ENCODE measurements at regions not wholly inside any gene's neighbourhood (a gene's known extent, or its start where the extent isn't known, plus 50 kb on each side); places are given as distances from the start of the nearest gene placed in this dataset.

GRCh38 chr1:208298593-208299269 lies 54.5 kb upstream of the PLXNA2 start:
- DNase-seq (ENCODE audit: low spot score) = no peak

- DNase-seq (ENCODE audit: low spot score) = no peak
These were observed 56.0 kb upstream of the PLXNA2 start for GRCh38 chr1:208300084-208300770.

GRCh38 chr1:208302699-208303238 lies 58.6 kb upstream of the PLXNA2 start:
- no peak for DNase-seq (ENCODE audit: low spot score)

- no peak for DNase-seq (ENCODE audit: low spot score)
These were observed 59.8 kb upstream of the PLXNA2 start for GRCh38 chr1:208303743-208304712.

GRCh38 chr1:208308221-208308620 lies 64.0 kb upstream of the PLXNA2 start:
- no peak for DNase-seq (ENCODE audit: low spot score)

- no peak for DNase-seq (ENCODE audit: low spot score)
These were observed 65.6 kb upstream of the PLXNA2 start for GRCh38 chr1:208309771-208310170.

GRCh38 chr1:208312706-208313105 lies 68.5 kb upstream of the PLXNA2 start:
- no peak for DNase-seq (ENCODE audit: low spot score)

GRCh38 chr1:208314431-208314830 lies 70.2 kb upstream of the PLXNA2 start:
- no peak for DNase-seq (ENCODE audit: low spot score)

- peak; percentile 32 for DNase-seq (ENCODE audit: low spot score)
These were observed 74.1 kb upstream of the PLXNA2 start for GRCh38 chr1:208318150-208318734.

GRCh38 chr1:208324005-208324404 lies 79.8 kb upstream of the PLXNA2 start:
- no peak for DNase-seq (ENCODE audit: low spot score)

GRCh38 chr1:208326033-208326432 lies 81.8 kb upstream of the PLXNA2 start:
- DNase-seq (ENCODE audit: low spot score) = no peak

- DNase-seq (ENCODE audit: low spot score) = peak; percentile 72
These were observed 85.1 kb upstream of the PLXNA2 start for GRCh38 chr1:208329300-208329699.

- DNase-seq (ENCODE audit: low spot score) = no peak
These were observed 88.0 kb upstream of the PLXNA2 start for GRCh38 chr1:208332036-208332773.

- no peak for DNase-seq (ENCODE audit: low spot score)
These were observed 88.6 kb upstream of the PLXNA2 start for GRCh38 chr1:208332774-208333126.

GRCh38 chr1:208333676-208334075 lies 89.5 kb upstream of the PLXNA2 start:
- DNase-seq (ENCODE audit: low spot score) = no peak

- no peak for DNase-seq (ENCODE audit: low spot score)
These were observed 91.4 kb upstream of the PLXNA2 start for GRCh38 chr1:208335371-208336136.

GRCh38 chr1:208336137-208336518 lies 91.9 kb upstream of the PLXNA2 start:
- DNase-seq (ENCODE audit: low spot score) = no peak

- no peak for DNase-seq (ENCODE audit: low spot score)
These were observed 95.7 kb upstream of the PLXNA2 start for GRCh38 chr1:208339911-208340310.

GRCh38 chr1:208343226-208343625 lies 99.0 kb upstream of the PLXNA2 start:
- no peak for DNase-seq (ENCODE audit: low spot score)

GRCh38 chr1:208344202-208344857 lies 100.1 kb upstream of the PLXNA2 start:
- no peak for DNase-seq (ENCODE audit: low spot score)

Measured in RKO (cell line).